KMS-11 (cell line): ENCODE measurements at regions not wholly inside any gene's neighbourhood (a gene's known extent, or its start where the extent isn't known, plus 50 kb on each side); places are given as distances from the start of the nearest gene placed in this dataset.

Experiments used
- H2AFZ ChIP-seq: fragments of 200-600 bp; sonication (generic); 2 replicates; pipeline ENCODE4 v1.6.1; 2016; ENCODE audit warnings: antibody characterized with exemption, mixed run types, low read depth
- H3K27ac ChIP-seq: fragments of 200-600 bp; sonication (generic); 2 replicates; pipeline ENCODE4 v1.6.1; 2016; ENCODE audit warnings: mild to moderate bottlenecking, mixed run types
- H3K27me3 ChIP-seq: fragments of 200-600 bp; sonication (generic); 2 replicates; pipeline ENCODE4 v1.6.1; 2017; ENCODE audit warnings: mild to moderate bottlenecking, low read depth, mixed run types, moderate library complexity; ENCODE audit not compliant: insufficient read depth
- H3K36me3 ChIP-seq: fragments of 200-600 bp; sonication (generic); 2 replicates; pipeline ENCODE4 v1.6.1; 2017; ENCODE audit warnings: mild to moderate bottlenecking, mixed run types; ENCODE audit not compliant: insufficient read depth
- H3K4me1 ChIP-seq: fragments of 200-600 bp; sonication (generic); 2 replicates; pipeline ENCODE4 v1.6.1; 2016; ENCODE audit warnings: mild to moderate bottlenecking, low read depth, mixed run types; ENCODE audit not compliant: poor library complexity, severe bottlenecking
- H3K4me2 ChIP-seq: fragments of 200-600 bp; sonication (generic); 2 replicates; pipeline ENCODE4 v1.7.0; 2016; ENCODE audit warnings: mild to moderate bottlenecking, mixed run types
- H3K4me3 ChIP-seq: fragments of 200-600 bp; sonication (generic); IDR thresholded peaks from 2 replicates; pipeline ENCODE4 v1.6.1; 2017; ENCODE audit warnings: low read depth, low read length, mixed read lengths; ENCODE audit not compliant: insufficient read depth
- H3K79me2 ChIP-seq: fragments of 200-600 bp; sonication (generic); 2 replicates; pipeline ENCODE4 v1.6.1; 2016; ENCODE audit warnings: low read depth, mixed run types; ENCODE audit not compliant: insufficient read depth
- H3K9ac ChIP-seq: fragments of 200-600 bp; sonication (generic); 2 replicates; pipeline ENCODE4 v1.6.1; 2016; ENCODE audit warnings: mild to moderate bottlenecking, mixed run types
- H4K20me1 ChIP-seq: fragments of 200-600 bp; sonication (generic); 2 replicates; pipeline ENCODE4 v1.6.1; 2016; ENCODE audit warnings: mild to moderate bottlenecking, mixed run types; ENCODE audit not compliant: insufficient read depth
- TF ChIP-seq, protein P1 (sequence below): fragments of 200-600 bp; sonication (generic); conservative IDR thresholded peaks from 2 replicates; pipeline ENCODE4 v1.6.1; 2017; ENCODE audit warnings: low read depth, mild to moderate bottlenecking, antibody characterized with exemption, low read length, moderate library complexity, mixed read lengths

DNA sequence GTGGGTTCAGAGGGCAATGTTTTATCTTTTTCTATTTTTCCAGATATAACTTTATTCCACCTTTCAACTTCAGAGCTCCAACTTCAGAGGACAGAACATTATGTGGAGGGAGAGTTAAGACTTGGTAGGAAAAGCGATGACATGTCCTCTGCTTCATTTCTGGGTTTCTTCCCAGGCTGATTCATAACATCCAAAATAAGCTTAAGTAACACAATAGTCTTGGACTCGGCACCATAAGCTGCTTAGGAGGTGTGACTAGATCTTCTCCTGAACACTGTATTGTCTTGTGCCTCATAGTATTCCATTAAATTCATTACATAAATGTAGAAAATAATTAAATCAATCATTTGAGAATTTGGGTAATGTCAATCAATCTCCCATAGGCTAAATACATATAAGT is 95.5 kb upstream of the PDE3A start:
- Histone ChIP-seq H3K4me1 (no peaks in the 10 kb centered on the region), H3K36me3 (no peaks in the 10 kb centered on the region), H2AFZ (no peak overlapping the region), H3K79me2 (no peaks in the 10 kb centered on the region), H3K27ac (no peak overlapping the region), H3K4me2 (no peak overlapping the region), H3K4me3 (no peak overlapping the region), H4K20me1 (no peaks in the 10 kb centered on the region), H3K27me3 (no peaks in the 10 kb centered on the region), H3K9ac (no peak overlapping the region)
- TF ChIP-seq, protein P1, sequence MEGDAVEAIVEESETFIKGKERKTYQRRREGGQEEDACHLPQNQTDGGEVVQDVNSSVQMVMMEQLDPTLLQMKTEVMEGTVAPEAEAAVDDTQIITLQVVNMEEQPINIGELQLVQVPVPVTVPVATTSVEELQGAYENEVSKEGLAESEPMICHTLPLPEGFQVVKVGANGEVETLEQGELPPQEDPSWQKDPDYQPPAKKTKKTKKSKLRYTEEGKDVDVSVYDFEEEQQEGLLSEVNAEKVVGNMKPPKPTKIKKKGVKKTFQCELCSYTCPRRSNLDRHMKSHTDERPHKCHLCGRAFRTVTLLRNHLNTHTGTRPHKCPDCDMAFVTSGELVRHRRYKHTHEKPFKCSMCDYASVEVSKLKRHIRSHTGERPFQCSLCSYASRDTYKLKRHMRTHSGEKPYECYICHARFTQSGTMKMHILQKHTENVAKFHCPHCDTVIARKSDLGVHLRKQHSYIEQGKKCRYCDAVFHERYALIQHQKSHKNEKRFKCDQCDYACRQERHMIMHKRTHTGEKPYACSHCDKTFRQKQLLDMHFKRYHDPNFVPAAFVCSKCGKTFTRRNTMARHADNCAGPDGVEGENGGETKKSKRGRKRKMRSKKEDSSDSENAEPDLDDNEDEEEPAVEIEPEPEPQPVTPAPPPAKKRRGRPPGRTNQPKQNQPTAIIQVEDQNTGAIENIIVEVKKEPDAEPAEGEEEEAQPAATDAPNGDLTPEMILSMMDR, result no peak

GRCh38 chr12:20274008-20274407 is 94.3 kb upstream of the PDE3A start:
- H3K9ac ChIP-seq, result no peak overlapping the region
- H3K4me3 ChIP-seq, result no peak overlapping the region
- H3K27ac ChIP-seq, result no peak overlapping the region
- no peak overlapping the region for H2AFZ ChIP-seq
- no peaks in the 10 kb centered on the region for H3K79me2 ChIP-seq
- H3K36me3 ChIP-seq, result no peaks in the 10 kb centered on the region
- H3K4me1 ChIP-seq, result no peaks in the 10 kb centered on the region
- no peaks in the 10 kb centered on the region for H4K20me1 ChIP-seq
- H3K4me2 ChIP-seq, result no peak overlapping the region
- no peaks in the 10 kb centered on the region for H3K27me3 ChIP-seq
- TF ChIP-seq, protein P1, result no peak

GRCh38 chr12:20278276-20278675 is 90.1 kb upstream of the PDE3A start:
- Histone ChIP-seq H3K79me2 (no peaks in the 10 kb centered on the region), H3K4me2 (no peak overlapping the region), H3K27ac (no peak overlapping the region), H3K4me1 (no peaks in the 10 kb centered on the region), H2AFZ (no peak overlapping the region), H4K20me1 (no peaks in the 10 kb centered on the region), H3K9ac (no peak overlapping the region), H3K36me3 (no peaks in the 10 kb centered on the region), H3K4me3 (no peak overlapping the region), H3K27me3 (no peaks in the 10 kb centered on the region)
- TF ChIP-seq, protein P1, result no peak

- Histone ChIP-seq H3K36me3 (no peaks in the 10 kb centered on the region), H3K4me3 (no peak overlapping the region), H3K27ac (no peak overlapping the region), H3K79me2 (no peaks in the 10 kb centered on the region), H3K4me2 (no peak overlapping the region), H4K20me1 (no peaks in the 10 kb centered on the region), H2AFZ (no peak overlapping the region), H3K9ac (no peak overlapping the region), H3K27me3 (no peaks in the 10 kb centered on the region), H3K4me1 (no peaks in the 10 kb centered on the region)
- TF ChIP-seq, protein P1, result no peak
Measured at GRCh38 chr12:20280515-20280914, 87.8 kb upstream of the PDE3A start.
